Hepatocyte (in vitro differentiated cells): ENCODE measurements at regions not wholly inside any gene's neighbourhood (a gene's known extent, or its start where the extent isn't known, plus 50 kb on each side); places are given as distances from the start of the nearest gene placed in this dataset.

Experiments
- DNase-seq: peaks from one replicate; pipeline ENCODE4 v3.0.0-alpha.2; 2016; ENCODE audit warnings: low spot score
- H2AFZ ChIP-seq: fragments of 200-600 bp; sonication (generic); 2 replicates; pipeline ENCODE4 v1.6.0; 2016; ENCODE audit warnings: antibody characterized with exemption, mild to moderate bottlenecking
- H3K27ac ChIP-seq: fragments of 200-600 bp; sonication (generic); 2 replicates; pipeline ENCODE4 v1.5.1; 2016; ENCODE audit warnings: mild to moderate bottlenecking
- H3K27me3 ChIP-seq: fragments of 200-600 bp; sonication (generic); 2 replicates; pipeline ENCODE4 v1.6.1; 2016
- H3K36me3 ChIP-seq: fragments of 200-600 bp; sonication (generic); replicated peaks from 2 replicates; pipeline ENCODE4 v1.5.1; 2016; ENCODE audit warnings: low read depth; ENCODE audit not compliant: insufficient read depth
- H3K4me1 ChIP-seq: fragments of 200-600 bp; sonication (generic); 2 replicates; pipeline ENCODE4 v1.5.1; 2016; ENCODE audit warnings: mild to moderate bottlenecking, moderate library complexity; ENCODE audit not compliant: insufficient read depth
- H3K4me2 ChIP-seq: fragments of 200-600 bp; sonication (generic); 2 replicates; pipeline ENCODE4 v1.6.0; 2016
- H3K4me3 ChIP-seq: fragments of 200-600 bp; sonication (generic); 2 replicates; pipeline ENCODE4 v1.5.1; 2016; ENCODE audit warnings: mild to moderate bottlenecking
- H3K79me2 ChIP-seq: fragments of 200-600 bp; sonication (generic); 2 replicates; pipeline ENCODE4 v1.6.0; 2017; ENCODE audit warnings: mild to moderate bottlenecking
- H3K9me2 ChIP-seq: fragments of 200-600 bp; sonication (generic); replicated peaks from 2 replicates; pipeline ENCODE4 v1.6.0; 2017; ENCODE audit warnings: mild to moderate bottlenecking; ENCODE audit not compliant: insufficient read depth
- H3K9me3 ChIP-seq: fragments of 200-600 bp; sonication (generic); 2 replicates; pipeline ENCODE4 v1.5.1; 2016; ENCODE audit warnings: low read depth, mild to moderate bottlenecking
- H4K20me1 ChIP-seq: fragments of 200-600 bp; sonication (generic); 2 replicates; pipeline ENCODE4 v1.6.0; 2016; ENCODE audit warnings: mild to moderate bottlenecking; ENCODE audit not compliant: insufficient read depth, poor library complexity, severe bottlenecking
- EZH2 ChIP-seq: fragments of 200-600 bp; sonication (generic); IDR thresholded peaks from 2 replicates; pipeline ENCODE4 v1.6.1; 2016; ENCODE audit warnings: antibody characterized with exemption, mild to moderate bottlenecking, borderline replicate concordance
- EZH2phosphoT487 ChIP-seq: fragments of 200-600 bp; sonication (generic); IDR thresholded peaks from one replicate; pipeline ENCODE4 v1.6.1; 2018; ENCODE audit warnings: antibody characterized with exemption, mild to moderate bottlenecking, low read depth, moderate library complexity; ENCODE audit not compliant: unreplicated experiment, severe bottlenecking
- WGBS: methylation state at CpG from one replicate; pipeline ENCODE4 v1.1.6; 2016; ENCODE audit warnings: low lambda C conversion rate; ENCODE audit errors: missing lambda C conversion rate; 5-methylcytosine and 5-hydroxymethylcytosine counted together
- TF ChIP-seq, protein P1 (sequence below): fragments of 200-600 bp; sonication (generic); IDR thresholded peaks from 2 replicates; pipeline ENCODE4 v1.5.1; 2016; ENCODE audit warnings: antibody characterized with exemption, mild to moderate bottlenecking; ENCODE audit not compliant: poor library complexity

DNA sequence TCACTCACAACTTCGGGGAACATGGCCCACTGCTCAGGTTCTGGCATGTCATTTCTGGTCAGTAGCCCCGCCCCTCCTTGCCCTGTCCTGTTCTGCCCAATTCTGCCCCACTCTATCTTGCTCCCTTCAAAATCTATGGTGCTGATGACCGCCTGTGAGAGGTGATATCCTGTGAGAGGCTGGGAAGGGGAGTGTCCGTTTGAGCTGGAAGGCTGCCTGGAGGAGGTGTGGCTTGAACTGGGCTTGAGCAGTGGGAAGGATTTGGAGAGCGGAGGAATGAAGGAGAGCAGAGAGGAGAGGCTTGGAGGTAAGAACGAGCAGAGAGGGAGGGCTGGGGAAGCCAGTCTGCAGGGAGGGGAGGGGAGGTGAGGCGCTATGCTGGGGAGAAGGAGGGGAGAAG is 145.3 kb downstream of the RPS24 start:
- 76% methylated on average over 5 of the region's 7 CpGs for whole genome bisulfite sequencing
- H3K27ac ChIP-seq: no peak overlapping the region
- no peak overlapping the region for H3K4me3 ChIP-seq
- no peaks in the 10 kb centered on the region for H4K20me1 ChIP-seq
- TF ChIP-seq EZH2 (no peak), EZH2phosphoT487 (no peak)
- TF ChIP-seq, protein P1, sequence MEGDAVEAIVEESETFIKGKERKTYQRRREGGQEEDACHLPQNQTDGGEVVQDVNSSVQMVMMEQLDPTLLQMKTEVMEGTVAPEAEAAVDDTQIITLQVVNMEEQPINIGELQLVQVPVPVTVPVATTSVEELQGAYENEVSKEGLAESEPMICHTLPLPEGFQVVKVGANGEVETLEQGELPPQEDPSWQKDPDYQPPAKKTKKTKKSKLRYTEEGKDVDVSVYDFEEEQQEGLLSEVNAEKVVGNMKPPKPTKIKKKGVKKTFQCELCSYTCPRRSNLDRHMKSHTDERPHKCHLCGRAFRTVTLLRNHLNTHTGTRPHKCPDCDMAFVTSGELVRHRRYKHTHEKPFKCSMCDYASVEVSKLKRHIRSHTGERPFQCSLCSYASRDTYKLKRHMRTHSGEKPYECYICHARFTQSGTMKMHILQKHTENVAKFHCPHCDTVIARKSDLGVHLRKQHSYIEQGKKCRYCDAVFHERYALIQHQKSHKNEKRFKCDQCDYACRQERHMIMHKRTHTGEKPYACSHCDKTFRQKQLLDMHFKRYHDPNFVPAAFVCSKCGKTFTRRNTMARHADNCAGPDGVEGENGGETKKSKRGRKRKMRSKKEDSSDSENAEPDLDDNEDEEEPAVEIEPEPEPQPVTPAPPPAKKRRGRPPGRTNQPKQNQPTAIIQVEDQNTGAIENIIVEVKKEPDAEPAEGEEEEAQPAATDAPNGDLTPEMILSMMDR: no peak
- DNase-seq: no peak
- H3K27me3 ChIP-seq: peaks cover 3% of the 10 kb centered on the region
- H3K4me2 ChIP-seq: no peak overlapping the region
- no peaks in the 10 kb centered on the region for H3K9me2 ChIP-seq
- no peak overlapping the region for H2AFZ ChIP-seq
- no peaks in the 10 kb centered on the region for H3K79me2 ChIP-seq
- no peaks in the 10 kb centered on the region for H3K9me3 ChIP-seq
- no peaks in the 10 kb centered on the region for H3K36me3 ChIP-seq
- H3K4me1 ChIP-seq: no peaks in the 10 kb centered on the region

DNA sequence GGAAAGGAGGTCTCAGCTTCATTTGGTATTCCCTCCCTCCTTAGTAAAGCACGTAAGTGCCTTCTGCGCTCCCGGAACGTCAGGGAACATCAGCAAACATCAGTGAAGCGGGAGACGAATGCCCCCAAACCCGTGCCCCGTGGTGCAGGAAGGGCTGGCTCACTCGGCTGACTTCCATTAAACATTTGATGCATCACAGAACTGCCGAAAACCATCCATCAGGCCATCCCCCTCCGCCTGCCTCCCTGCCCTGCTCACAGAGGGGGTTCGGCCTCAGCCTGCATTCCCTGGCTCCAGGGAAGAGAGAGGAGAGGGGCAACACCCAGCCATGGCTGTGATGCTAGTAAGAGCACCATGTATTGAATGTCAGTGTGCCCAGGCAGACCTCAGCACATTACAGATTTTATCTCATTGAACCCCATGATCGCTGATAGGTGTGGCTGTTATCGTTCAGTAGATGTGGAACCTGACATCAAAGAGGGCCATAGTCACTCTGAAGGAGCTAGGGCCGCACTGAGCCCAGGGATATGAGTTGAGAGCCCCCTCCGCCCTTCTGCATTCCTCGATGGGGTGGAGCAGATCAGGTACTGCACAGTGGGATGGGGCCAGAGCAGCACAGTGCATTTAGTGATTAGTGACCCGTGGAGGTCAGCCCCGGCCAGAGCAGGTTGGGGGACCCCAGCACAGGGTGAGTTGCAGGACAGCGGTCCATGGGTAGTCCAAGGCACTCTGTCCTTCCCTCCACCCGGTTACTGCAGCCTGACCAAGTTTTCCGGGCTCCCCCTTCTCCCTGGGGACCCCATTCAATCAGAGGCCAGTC is 146.4 kb downstream of the RPS24 start:
- H3K9me2 ChIP-seq: no peaks in the 10 kb centered on the region
- no peak overlapping the region for H3K4me3 ChIP-seq
- no peak for DNase-seq
- H3K36me3 ChIP-seq: no peaks in the 10 kb centered on the region
- no peaks in the 10 kb centered on the region for H3K79me2 ChIP-seq
- no peak overlapping the region for H3K27ac ChIP-seq
- 82% methylated on average over 22 of the region's 22 CpGs for WGBS
- no peak overlapping the region for H2AFZ ChIP-seq
- H3K9me3 ChIP-seq: no peaks in the 10 kb centered on the region
- no peak overlapping the region for H3K4me2 ChIP-seq
- no peaks in the 10 kb centered on the region for H3K4me1 ChIP-seq
- no peaks in the 10 kb centered on the region for H4K20me1 ChIP-seq
- H3K27me3 ChIP-seq: peaks cover 3% of the 10 kb centered on the region
- TF ChIP-seq, protein P1: no peak

DNA sequence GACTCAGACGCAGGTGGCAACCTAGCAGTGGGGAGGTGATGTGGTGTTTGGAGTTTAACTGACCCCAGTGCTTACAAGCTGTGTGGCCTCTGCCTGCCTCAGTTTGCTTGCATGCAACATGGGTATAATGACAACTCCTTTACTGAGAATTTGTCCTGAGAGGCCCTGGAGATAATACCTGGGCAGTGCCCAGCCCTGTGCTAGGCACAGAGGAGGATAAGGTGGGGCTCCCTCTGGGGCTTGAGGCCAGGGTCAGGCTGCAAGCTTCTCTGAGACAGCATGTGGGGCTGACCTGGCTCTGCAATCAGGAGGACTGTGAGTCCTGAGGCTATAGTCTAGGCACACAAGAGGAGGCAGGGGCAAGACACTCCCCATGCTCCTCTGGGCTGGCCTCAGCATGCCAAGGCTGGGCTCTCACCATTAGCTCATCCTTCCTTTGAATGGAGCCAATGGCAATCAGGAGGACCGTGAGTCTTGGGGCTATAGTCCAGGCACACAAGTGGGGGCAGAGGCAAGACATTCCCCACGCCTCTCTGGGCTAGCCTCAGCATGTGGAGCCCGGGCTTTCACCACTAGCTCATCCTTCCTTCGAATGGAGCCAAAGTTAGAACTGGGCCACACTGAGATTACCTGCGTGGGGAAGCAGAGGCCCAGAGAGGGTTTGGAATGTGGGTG is 147.9 kb downstream of the RPS24 start:
- H2AFZ ChIP-seq: no peak overlapping the region
- no peaks in the 10 kb centered on the region for H3K9me2 ChIP-seq
- no peaks in the 10 kb centered on the region for H3K4me1 ChIP-seq
- no peak overlapping the region for H3K4me3 ChIP-seq
- no peaks in the 10 kb centered on the region for H3K36me3 ChIP-seq
- no peaks in the 10 kb centered on the region for H3K9me3 ChIP-seq
- H3K79me2 ChIP-seq: no peaks in the 10 kb centered on the region
- no peaks in the 10 kb centered on the region for H4K20me1 ChIP-seq
- WGBS: 95% methylated on average over 6 of the region's 6 CpGs
- H3K27me3 ChIP-seq: peaks cover 3% of the 10 kb centered on the region
- H3K27ac ChIP-seq: no peak overlapping the region
- DNase-seq: no peak
- H3K4me2 ChIP-seq: no peak overlapping the region
- TF ChIP-seq, protein P1: no peak
- no peak for TF ChIP-seq EZH2phosphoT487
- TF ChIP-seq EZH2: no peak
